GM18508 (cell line): ENCODE measurements at regions not wholly inside any gene's neighbourhood (a gene's known extent, or its start where the extent isn't known, plus 50 kb on each side); places are given as distances from the start of the nearest gene placed in this dataset.
"Not testable (repeated sequence)": the region's sequence is repeated elsewhere in the genome, so short reads cannot be mapped to it uniquely, and the experiment has no call there.

Experiments used
- ATAC-seq: cut with Tn5 transposase; IDR thresholded peaks from one replicate; pipeline ENCODE4 v1.9.1; 2021; ENCODE audit warnings: moderate number of reproducible peaks; ENCODE audit not compliant: insufficient read depth, unreplicated experiment

DNA sequence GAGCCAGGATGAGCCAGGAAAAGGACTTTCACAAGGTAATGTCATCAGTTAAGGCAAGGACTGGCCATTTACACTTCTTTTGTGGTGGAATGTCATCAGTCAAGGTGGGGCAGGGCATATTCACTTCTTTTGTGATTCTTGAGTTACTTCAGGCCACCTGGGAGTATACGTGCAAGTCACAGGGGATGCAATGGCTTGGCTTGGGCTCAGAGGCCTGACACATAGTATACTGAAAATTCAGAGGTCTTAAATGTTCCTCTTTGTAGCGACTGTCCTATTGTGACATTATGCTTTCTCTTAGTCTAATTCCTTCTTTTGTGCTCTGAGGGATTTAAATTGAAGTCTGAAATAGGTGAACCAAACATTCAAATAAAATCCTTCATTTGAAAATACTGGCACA lies 121.8 kb upstream of the TFPI start:
- not testable (repeated sequence) for ATAC-seq

DNA sequence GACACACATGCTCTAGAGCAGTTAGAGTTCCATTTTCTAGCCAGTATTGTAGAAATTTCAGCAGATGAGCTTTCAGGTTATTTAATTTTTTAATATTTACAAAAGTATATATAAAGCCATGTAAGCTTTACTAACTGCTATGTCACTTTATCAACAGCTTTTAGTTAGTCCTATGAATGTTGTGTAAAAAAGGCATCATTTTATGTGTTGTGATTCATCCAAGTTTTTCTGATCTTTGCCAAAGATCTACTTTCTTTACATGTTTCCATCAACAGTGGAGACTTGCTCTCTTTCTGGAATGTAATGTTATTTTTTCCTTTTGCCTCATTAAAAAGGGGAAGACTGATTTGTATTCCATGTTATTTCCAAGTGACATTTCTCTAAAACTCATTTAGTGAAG lies 125.2 kb upstream of the TFPI start:
- ATAC-seq, result no peak

DNA sequence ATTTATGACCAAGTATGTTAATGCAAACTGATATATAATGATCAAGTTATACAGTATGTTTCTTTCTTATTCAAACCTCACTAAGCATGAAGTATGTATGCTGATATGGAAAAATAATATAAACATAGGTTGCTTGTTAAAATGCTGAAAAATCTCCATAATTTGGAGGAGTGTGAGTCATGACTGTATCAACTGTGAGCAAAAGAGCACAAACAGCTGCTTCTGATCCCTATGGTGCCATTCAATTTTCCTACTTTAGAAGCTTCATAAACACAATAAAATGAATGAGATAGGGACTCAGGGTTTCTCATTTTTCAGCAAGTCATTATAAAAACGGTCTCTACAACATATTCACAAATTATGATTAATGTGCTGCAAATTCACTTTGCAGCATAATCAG lies 129.9 kb upstream of the TFPI start:
- ATAC-seq, result no peak

DNA sequence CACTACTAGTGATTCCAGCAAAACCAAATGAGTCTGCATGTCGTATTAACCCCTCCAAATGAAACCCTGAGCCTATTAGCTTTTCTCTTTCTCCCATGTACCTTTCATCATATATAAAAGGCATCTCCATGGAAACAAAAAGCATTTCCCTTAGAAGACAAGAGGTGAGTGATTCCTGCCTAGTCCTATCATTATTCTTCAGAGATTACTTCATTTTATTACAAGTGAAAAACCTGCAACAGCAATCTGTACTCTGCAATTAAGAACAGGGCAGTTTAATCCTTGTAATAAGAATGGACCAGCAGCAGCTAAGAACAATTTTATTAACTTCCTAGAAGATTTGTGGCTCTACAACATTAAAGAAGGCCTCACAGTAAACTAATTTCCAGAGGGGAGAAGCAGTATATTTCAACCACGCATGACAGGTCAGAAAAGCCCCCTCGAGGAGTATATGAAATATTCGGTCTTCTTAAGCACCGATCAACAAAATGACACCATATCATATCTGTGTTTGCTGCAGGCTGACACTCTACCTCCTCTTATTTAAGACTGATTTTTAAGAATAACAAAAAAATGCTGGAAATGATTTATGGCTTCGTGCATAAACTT lies 132.3 kb upstream of the TFPI start:
- ATAC-seq, result no peak

DNA sequence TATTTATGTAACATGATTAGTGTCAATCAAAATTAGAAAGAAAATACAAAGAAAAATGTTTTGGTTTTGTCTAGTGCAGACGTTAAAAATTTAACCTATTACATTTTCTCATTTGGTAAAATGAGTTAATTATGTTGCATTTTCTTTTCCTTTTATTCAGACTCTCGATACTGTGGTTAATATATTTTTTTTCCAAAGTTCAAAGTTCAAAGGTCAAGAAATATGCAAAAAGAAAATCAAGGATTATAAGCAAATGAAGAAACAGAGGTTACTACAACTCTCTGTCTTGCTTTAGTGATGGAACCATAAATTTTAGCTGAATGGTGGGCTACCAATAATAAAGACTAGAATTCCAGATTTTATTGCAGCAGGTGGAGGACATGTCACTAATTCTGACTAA lies 133.3 kb upstream of the TFPI start:
- no peak for ATAC-seq

DNA sequence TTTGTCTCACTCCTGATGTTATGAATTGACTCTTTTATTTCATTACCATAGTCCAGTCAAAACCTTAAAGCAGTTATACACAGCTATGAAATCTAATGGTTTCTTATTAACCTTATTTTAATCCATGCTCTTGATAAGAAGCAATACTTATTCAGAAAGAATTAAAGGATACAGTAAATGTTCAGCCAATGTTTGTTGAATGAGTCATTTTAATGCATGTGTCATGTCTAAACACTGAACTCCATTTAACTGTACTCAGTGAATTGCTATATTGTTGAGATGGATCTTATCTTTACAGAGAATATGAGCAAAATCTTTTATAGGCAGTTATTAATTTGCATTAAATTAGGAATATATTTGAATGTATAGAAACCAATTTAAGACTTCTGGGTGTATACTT lies 135.1 kb upstream of the TFPI start:
- ATAC-seq, result no peak

DNA sequence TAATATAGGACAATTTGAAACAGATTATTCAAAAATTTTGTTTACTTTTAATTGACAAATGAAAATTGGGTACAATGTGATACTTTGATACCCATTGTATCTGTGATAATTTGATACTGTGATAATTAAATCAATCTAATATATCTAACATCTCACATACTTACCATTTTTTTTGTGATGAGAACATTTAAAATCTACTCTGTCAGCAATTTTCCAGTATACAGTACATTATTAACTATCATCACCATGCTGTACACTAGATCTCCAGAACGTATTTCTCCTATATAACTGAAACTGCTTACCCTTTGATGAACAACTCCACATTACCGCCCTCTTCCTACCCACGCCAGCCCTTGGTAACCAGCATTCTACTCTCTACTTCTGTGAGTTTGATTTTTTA lies 139.7 kb upstream of the TFPI start:
- no peak for ATAC-seq

DNA sequence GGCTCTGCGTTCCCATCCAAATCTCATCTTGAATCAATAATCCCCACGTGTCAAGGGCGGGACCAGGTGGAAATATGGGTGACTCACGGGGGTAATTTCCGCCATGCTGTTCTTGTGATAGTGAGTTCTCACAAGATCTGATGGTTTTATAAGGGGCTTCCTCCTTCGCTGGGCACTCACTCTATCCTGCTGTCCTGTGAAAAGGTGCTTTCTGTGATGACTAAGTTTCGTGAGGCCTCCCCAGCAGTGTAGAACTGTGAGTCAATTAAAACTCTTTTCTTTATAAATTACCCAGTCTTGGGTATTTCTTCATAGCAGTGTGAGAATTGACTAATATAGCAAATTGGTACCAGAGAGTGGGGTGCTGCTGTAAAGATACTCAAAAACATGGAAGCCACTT lies 142.4 kb upstream of the TFPI start:
- ATAC-seq, result not testable (repeated sequence)

DNA sequence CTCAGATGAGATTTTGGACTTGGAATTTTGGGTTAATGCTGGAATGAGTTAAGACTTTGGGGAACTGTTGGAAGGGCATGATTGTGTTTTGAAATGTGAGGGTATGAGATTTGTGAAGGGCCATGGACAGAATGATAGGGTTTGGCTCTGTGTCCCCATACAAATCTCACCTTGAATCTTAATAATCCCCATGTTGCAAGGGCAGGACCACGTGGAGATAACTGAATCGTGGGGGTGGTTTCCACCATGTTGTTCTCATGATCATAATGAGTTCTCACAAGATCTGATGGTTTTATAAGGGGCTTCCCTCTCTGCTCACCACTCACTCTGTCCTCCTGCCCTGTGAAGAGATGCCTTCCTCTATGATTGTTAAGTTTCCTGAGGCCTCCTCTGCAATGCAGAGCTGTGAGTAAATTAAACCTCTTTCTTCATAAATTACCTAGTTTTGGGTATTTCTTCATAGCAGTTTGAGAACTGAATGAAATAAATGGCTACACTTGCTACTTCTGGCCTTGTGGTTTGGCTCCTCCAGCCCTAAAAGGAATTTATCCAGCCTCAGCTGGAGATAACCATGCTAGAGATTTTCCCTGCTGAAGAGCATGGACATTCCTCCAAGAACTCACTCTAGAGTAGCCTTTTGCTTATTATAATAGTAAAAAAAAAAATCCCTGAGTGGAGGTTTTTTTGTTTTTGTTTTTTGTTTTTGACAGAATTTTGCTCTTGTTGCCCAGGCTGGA lies 144.3 kb upstream of the TFPI start:
- no peak for ATAC-seq

DNA sequence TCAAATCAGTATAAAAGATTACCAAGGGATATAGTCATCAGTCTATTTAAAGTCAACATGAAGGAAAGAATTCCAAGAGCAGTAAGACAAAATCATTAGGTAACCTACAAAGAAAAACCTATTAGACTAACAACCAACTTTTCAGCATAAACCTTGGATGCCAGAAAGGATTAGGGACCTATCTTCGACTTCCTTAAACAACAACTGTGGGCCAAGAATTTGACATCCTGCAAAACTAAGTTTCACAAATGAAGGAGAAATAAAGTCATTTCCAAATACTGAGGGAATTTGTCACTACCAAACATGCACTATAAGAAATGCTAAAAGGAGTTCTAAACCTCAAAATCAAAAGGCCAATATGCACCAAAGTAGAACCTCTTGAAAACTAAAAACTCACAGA lies 147.9 kb upstream of the TFPI start:
- no peak for ATAC-seq

DNA sequence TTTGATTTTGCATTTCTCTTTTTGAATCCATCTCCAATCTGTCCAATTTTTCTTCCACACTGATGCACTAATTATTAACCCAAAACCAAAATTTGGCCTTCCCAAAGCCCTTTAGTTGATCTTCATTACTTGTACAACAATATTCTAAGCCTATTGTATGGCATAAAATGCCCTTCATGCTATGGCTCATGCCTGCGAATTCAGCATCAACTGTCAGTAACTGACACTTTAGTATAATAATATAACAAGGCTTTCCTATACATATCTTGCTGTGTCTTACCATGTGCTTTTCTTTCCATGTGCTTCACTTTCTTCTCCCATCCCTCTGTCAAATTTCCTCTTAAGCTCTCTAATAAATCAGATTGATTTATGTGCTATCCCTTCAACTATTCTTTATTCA lies 154.0 kb upstream of the TFPI start:
- no peak for ATAC-seq

DNA sequence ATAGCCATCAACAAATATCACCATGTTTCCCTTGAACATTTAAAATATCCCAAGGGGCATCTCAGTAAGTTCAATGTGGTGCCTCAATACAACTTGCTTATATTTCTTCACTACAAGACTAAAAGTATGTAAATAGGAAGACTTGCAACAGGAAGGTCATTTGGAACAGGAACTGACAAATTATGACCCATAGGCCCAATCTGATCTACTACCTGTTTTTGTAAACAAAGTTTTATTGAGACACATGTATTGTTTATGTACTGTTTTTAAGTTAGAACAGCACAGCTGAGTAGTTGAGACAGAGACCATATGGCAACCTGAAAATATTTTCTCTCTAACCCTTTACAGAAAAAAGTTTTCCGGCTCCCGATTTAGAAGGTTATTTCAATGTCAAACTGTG lies 154.8 kb upstream of the TFPI start:
- no peak for ATAC-seq

DNA sequence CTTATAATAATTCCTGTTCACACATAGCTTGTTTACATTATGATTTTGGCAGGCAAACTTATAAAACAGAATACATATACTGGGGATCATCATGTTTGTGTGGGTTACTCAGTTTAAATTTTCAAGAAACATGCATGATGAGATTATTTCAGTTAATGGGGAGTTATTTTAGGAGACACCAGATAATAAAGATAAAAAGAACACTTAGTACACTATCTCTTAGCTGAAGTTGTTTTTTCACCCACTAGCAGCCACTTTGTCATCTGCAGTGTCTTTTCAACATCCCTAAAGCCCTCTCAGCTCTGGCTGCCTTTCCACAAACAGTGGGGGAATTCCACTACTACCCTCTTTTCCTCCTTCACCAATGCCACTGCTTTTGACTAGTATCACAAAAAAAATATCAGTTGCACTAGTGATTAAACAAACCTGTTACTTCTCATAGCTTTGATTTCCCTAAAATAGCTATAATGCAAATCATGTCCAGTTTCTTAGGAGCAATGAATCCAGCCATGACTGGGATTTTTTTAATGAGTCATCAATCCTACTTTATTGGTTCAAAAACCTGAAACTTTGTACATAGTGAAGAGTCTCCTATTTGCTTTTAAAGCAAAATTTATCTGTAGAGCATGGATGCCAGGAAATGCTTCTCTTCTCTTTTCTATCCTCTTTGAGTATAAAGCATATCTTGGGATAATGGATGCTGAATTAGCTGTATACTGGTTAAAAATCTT lies 156.7 kb upstream of the TFPI start:
- no peak for ATAC-seq

DNA sequence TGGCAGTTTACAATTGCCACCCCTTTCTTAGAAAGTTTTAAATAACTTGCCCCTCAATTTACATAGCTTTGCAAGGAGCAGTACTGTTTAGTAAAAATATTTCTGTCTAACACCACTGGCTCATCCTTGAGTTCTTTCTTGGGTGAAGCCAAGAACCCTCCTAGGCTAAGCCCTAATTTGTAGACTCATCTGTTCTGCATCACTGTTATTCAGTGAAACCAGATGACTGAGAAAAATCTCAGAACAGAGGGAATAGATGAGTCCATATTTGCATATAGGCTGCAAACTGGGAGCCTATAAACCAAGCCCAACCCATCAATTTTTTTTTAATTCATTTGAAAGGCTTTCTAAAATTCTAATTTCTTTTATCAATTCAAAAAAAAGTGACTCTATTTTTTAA lies 161.4 kb upstream of the TFPI start:
- no peak for ATAC-seq

DNA sequence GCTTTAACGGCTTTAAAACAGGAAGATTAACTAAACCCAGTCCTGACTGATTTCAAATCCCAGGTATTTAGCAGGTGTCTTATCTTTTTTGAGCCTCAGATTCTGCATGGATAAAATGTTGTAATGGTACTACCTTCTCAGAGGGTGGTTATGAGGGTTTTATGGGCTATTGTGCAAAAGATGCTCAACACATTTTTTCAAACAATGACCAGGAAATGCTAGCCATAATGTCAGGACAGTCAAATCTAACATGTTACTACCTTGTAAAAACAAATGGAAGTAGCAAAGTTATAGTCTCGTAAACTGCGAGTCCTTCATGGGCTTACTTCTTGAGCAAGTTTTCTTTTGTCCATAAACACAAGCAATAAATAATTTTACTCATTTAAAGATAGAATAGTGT lies 162.1 kb upstream of the TFPI start:
- ATAC-seq, result no peak

DNA sequence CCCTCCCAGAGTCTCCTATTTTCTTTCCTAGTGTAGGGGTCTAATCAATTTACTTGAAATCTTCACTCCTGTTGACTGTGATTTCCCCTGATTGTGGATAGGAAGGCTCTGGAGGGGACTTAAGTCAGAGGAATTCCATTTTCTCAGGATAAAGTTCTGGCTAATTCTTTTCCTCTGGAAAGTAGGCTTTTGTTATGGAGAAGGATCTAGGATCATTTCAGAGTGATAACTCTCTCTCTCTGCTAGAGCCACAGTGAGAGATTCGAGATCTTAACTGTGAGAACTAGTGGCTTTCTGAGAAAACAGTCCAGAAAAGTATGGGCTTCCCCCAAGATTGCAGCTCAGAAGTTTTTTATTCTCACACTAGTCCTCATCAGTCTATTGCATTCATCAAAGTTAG lies 163.9 kb upstream of the TFPI start:
- ATAC-seq, result no peak

DNA sequence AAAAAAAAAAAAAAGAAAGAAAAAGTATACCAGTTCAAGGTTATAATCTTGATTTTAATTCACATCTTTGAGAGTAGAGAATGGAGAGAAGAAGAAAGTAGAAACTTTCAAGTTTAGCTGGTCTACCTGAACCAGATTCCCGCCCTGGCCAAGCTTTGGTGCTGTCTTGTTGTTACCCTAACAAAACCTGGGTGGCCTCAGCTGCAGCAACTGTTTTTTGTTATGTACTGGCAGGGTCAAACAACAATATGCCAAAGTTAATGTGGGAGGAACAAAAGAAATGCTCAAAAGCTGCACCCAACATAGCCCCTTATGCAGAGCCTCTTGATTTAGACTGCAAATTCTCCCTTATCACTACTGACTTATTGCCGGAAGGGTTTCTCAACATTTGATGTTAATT lies 165.3 kb upstream of the TFPI start:
- no peak for ATAC-seq

DNA sequence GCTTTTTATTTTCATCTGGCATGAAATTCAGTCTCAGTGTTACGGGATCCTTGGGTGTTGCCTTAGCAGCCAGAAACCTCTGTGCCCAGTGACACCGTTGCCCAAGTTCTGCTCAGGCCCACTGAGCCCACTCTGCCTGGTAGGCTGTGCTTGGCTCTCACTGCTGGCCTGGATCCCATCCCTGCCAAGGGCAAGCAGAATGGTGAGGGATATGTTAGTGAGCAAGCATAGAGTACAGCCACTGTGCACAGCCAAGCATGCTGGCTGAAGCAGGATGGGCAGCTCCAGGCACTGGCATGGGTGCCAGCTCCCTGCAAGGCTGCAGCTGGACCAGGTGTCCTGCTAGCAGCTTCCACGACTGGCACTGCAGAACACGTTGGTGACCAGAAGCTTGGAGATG lies 194.7 kb upstream of the TFPI start:
- ATAC-seq, result no peak

DNA sequence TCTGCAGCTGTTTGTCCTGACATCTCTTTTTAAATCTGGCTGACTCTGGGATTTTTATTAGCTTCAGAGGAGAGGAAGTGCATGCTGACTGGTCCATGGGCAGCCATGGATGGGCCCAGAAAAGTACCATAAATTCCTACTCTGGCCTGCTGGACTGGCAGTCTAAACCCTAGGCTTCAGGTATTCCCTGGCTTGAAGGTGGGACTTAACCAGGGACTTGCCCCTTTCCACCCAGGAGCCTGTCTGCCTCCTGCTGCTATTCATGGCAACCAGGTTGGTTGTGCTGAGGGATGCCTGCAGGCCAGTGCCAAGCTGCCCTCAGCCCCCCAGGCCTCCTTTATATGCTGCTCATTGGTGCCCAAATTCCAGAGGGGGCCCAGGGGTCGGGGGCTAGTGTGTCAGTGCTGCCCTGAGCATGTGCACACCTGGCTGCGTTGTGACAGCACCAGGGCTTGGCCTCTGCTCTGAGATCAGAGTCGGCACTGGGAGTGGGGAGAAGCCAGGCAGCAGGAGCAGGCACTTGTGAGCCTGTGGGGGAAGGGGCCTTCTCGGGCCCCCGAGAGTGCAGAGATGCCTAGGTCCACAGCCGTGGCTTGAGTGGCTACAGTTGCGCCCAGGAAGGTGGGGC lies 195.7 kb upstream of the TFPI start:
- ATAC-seq, result no peak

DNA sequence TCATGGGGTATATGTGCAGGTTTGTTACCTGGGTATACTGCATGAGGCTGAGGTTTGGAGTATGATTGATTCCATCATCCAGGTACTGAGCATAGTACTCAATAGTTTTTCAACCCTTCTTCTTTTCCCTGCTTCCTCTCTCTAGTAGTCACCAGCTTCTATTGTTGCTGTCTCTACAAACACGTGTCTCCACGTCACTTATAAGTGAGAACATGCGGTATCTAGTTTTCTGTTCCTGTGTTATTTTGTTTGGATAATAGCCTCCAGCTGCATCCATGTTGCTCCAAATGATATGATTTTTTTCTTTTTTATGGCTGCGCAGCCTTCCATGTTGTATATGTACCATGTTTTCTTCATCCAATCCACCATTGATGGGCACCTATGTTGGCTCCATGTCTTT lies 214.8 kb upstream of the TFPI start:
- ATAC-seq, result no peak

DNA sequence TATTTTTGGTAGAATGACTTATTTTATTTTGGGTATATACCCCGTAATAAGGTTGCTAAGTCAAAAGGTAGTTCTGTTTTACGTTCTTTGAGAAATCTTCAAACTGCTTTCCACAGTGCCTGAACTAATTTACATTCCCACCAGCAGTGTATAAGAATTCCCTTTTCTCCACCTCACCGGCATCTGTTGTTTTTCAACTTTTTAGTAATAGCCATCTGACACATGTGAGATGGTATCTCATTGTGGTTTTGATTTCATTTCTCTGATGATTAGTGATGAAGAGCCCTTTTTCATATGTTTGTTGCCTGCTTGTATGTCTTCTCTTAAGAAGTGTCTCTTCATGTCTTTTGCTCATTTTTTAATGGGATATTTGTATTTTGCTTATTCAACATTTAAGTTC lies 215.2 kb upstream of the TFPI start:
- no peak for ATAC-seq
